DMS 273 treated with DMSO at 0.1 percent for 48 hours (cell line): ENCODE measurements at regions not wholly inside any gene's neighbourhood (a gene's known extent, or its start where the extent isn't known, plus 50 kb on each side); places are given as distances from the start of the nearest gene placed in this dataset.
"Not testable (repeated sequence)": the region's sequence is repeated elsewhere in the genome, so short reads cannot be mapped to it uniquely, and the experiment has no call there.

Experiments used
- DNase-seq: peaks from one replicate; lab custom pipeline; 2025; lab: John Stamatoyannopoulos, UW

- DNase-seq = no peak
These were observed 166.5 kb upstream of the CXCR4 start for GRCh38 chr2:136284226-136285119.

GRCh38 chr2:136282251-136282650 is 164.3 kb upstream of the CXCR4 start:
- no peak for DNase-seq

- no peak for DNase-seq
These were observed 163.5 kb upstream of the CXCR4 start for GRCh38 chr2:136281281-136282114.

GRCh38 chr2:136266346-136266745 is 148.4 kb upstream of the CXCR4 start:
- not testable (repeated sequence) for DNase-seq

- no peak for DNase-seq
These were observed 141.6 kb upstream of the CXCR4 start for GRCh38 chr2:136259551-136259950.

GRCh38 chr2:136257893-136258292 is 139.9 kb upstream of the CXCR4 start:
- DNase-seq = no peak

GRCh38 chr2:136255648-136256461 is 137.9 kb upstream of the CXCR4 start:
- DNase-seq = no peak

- DNase-seq = no peak
These were observed 137.2 kb upstream of the CXCR4 start for GRCh38 chr2:136255127-136255526.

GRCh38 chr2:136254681-136255080 is 136.7 kb upstream of the CXCR4 start:
- no peak for DNase-seq

GRCh38 chr2:136253288-136254004 is 135.5 kb upstream of the CXCR4 start:
- DNase-seq = no peak

- no peak for DNase-seq
These were observed 134.1 kb upstream of the CXCR4 start for GRCh38 chr2:136251885-136252585.

- DNase-seq = no peak
These were observed 133.4 kb upstream of the CXCR4 start for GRCh38 chr2:136251197-136251884.

- no peak for DNase-seq
These were observed 132.2 kb upstream of the CXCR4 start for GRCh38 chr2:136250131-136250530.

- no peak for DNase-seq
These were observed 131.0 kb upstream of the CXCR4 start for GRCh38 chr2:136248907-136249306.

- peak; percentile 57 for DNase-seq
These were observed 130.3 kb upstream of the CXCR4 start for GRCh38 chr2:136248242-136248641.

- peak; percentile 54 for DNase-seq
These were observed 129.4 kb upstream of the CXCR4 start for GRCh38 chr2:136247204-136247950.

GRCh38 chr2:136246086-136246669 is 128.2 kb upstream of the CXCR4 start:
- DNase-seq = no peak

GRCh38 chr2:136245211-136245610 is 127.3 kb upstream of the CXCR4 start:
- no peak for DNase-seq

GRCh38 chr2:136244536-136244885 is 126.6 kb upstream of the CXCR4 start:
- DNase-seq = no peak
